Calu3 (cell line): ENCODE measurements at regions not wholly inside any gene's neighbourhood (a gene's known extent, or its start where the extent isn't known, plus 50 kb on each side); places are given as distances from the start of the nearest gene placed in this dataset.
"Not testable (repeated sequence)": the region's sequence is repeated elsewhere in the genome, so short reads cannot be mapped to it uniquely, and the experiment has no call there.

Experiments used
- BruUV-seq: library from RNA; stranded (reverse); fragments of 400-500 nt; replicated peaks from 2 replicates; lab custom pipeline; 2021; lab: Mats Ljungman, UMichigan
- CTCF ChIA-PET: fragments of 300-600 bp; sonication (Branson Sonifier 250); formaldehyde crosslinking; loops from one replicate; lab custom pipeline; 2022; ENCODE audit warnings: antibody characterized with exemption; lab: Charles Lee
- DNase-seq: peaks from one replicate; pipeline ENCODE4 v3.0.0; 2022
- H3K27ac Mint-ChIP-seq: one replicate; pipeline ENCODE4 v1.8.0; 2022; ENCODE audit warnings: mixed read lengths; ENCODE audit not compliant: unreplicated experiment
- H3K27me3 Mint-ChIP-seq: one replicate; pipeline ENCODE4 v1.8.0; 2022; ENCODE audit warnings: mixed read lengths; ENCODE audit not compliant: unreplicated experiment
- H3K36me3 Mint-ChIP-seq: one replicate; pipeline ENCODE4 v1.8.0; 2022; ENCODE audit warnings: mild to moderate bottlenecking, moderate library complexity, mixed read lengths; ENCODE audit not compliant: insufficient read depth, unreplicated experiment
- H3K4me1 Mint-ChIP-seq: one replicate; pipeline ENCODE4 v1.8.0; 2022; ENCODE audit warnings: mild to moderate bottlenecking, low read depth, mixed read lengths; ENCODE audit not compliant: unreplicated experiment
- H3K4me3 Mint-ChIP-seq: one replicate; pipeline ENCODE4 v1.8.0; 2022; ENCODE audit warnings: mild to moderate bottlenecking, low read depth, moderate library complexity, mixed read lengths; ENCODE audit not compliant: unreplicated experiment
- H3K9me3 Mint-ChIP-seq: one replicate; pipeline ENCODE4 v1.8.0; 2022; ENCODE audit warnings: low read depth, mixed read lengths; ENCODE audit not compliant: unreplicated experiment
- CTCF ChIP-seq: fragments of 200-600 bp; IDR thresholded peaks from one replicate; pipeline ENCODE4 v1.8.0; 2022; ENCODE audit warnings: antibody characterized with exemption; ENCODE audit not compliant: unreplicated experiment
- intact Hi-C: fragments of 100-400 bp; cut with micrococcal nuclease; formaldehyde crosslinking; loops from one replicate; pipeline ENCODE4 v1.10.0; 2022; ENCODE audit not compliant: unreplicated experiment

- Mint-ChIP-seq H3K4me1 (no peaks in the 10 kb centered on the region), H3K4me3 (no peak overlapping the region), H3K36me3 (no peaks in the 10 kb centered on the region), H3K27me3 (no peaks in the 10 kb centered on the region), H3K27ac (no peak overlapping the region), H3K9me3 (no peaks in the 10 kb centered on the region)
- TF ChIP-seq CTCF = no peak
- DNase-seq = no peak
- no TSS peak for BruUV-seq
- CTCF ChIA-PET = no interaction called here
- intact Hi-C loops = no loop called here
Observed at GRCh38 chr6:11469684-11470083, 67.9 kb upstream of the TMEM170B start.

GRCh38 chr6:11468271-11468670 is 69.3 kb upstream of the TMEM170B start:
- H3K27me3 Mint-ChIP-seq, H3K27ac Mint-ChIP-seq, intact Hi-C loops, H3K4me1 Mint-ChIP-seq, H3K4me3 Mint-ChIP-seq, BruUV-seq, DNase-seq, CTCF ChIA-PET, H3K9me3 Mint-ChIP-seq, H3K36me3 Mint-ChIP-seq: not testable (repeated sequence)

GRCh38 chr6:11467364-11467763 is 70.2 kb upstream of the TMEM170B start:
- Mint-ChIP-seq H3K36me3 (no peaks in the 10 kb centered on the region), H3K27me3 (no peaks in the 10 kb centered on the region), H3K4me1 (no peaks in the 10 kb centered on the region), H3K4me3 (no peak overlapping the region), H3K9me3 (no peaks in the 10 kb centered on the region), H3K27ac (no peak overlapping the region)
- BruUV-seq = no TSS peak
- CTCF ChIA-PET = no interaction called here
- intact Hi-C loops = no loop called here
- TF ChIP-seq CTCF = no peak
- no peak for DNase-seq

GRCh38 chr6:11463398-11463780 is 74.2 kb upstream of the TMEM170B start:
- BruUV-seq = no TSS peak
- TF ChIP-seq CTCF = no peak
- Mint-ChIP-seq H3K27me3 (no peaks in the 10 kb centered on the region), H3K4me3 (no peak overlapping the region), H3K27ac (no peak overlapping the region), H3K36me3 (no peaks in the 10 kb centered on the region), H3K4me1 (no peaks in the 10 kb centered on the region), H3K9me3 (no peaks in the 10 kb centered on the region)
- CTCF ChIA-PET = no interaction called here
- DNase-seq = no peak
- intact Hi-C loops = no loop called here

- CTCF ChIA-PET = no interaction called here
- TF ChIP-seq CTCF = no peak
Observed at GRCh38 chr6:11462742-11463397, 74.7 kb upstream of the TMEM170B start.

More at GRCh38 chr6:11462742-11463397, 74.7 kb upstream of the TMEM170B start:
- no TSS peak for BruUV-seq
- DNase-seq = no peak
- intact Hi-C loops = no loop called here
- H3K4me1 Mint-ChIP-seq = no peaks in the 10 kb centered on the region
- H3K4me3 Mint-ChIP-seq = no peak overlapping the region
- H3K27ac Mint-ChIP-seq = no peak overlapping the region
- no peaks in the 10 kb centered on the region for H3K9me3 Mint-ChIP-seq
- no peaks in the 10 kb centered on the region for H3K36me3 Mint-ChIP-seq
- H3K27me3 Mint-ChIP-seq = no peaks in the 10 kb centered on the region
